DND-41 (cell line): ENCODE measurements at regions not wholly inside any gene's neighbourhood (a gene's known extent, or its start where the extent isn't known, plus 50 kb on each side); places are given as distances from the start of the nearest gene placed in this dataset.

ENCODE experiments used
- CTCF ChIP-seq: IDR thresholded peaks from 2 replicates; pipeline ENCODE4 v1.5.1; 2012; ENCODE audit warnings: borderline replicate concordance, low read length, moderate library complexity, mild to moderate bottlenecking; ENCODE audit not compliant: poor library complexity, severe bottlenecking; ENCODE audit errors: extremely low read depth
- EZH2 ChIP-seq: IDR thresholded peaks from 3 replicates; pipeline ENCODE4 v1.6.1; 2012; ENCODE audit warnings: borderline replicate concordance, low read depth, mild to moderate bottlenecking, moderate library complexity, low read length, inconsistent platforms; ENCODE audit not compliant: severe bottlenecking

GRCh38 chr7:96825285-96825684 is 115.6 kb upstream of the SEM1 start:
- no peak for TF ChIP-seq CTCF
- TF ChIP-seq EZH2, result no peak
